Parathyroid adenoma (tissue), 2 donors: ENCODE measurements at regions not wholly inside any gene's neighbourhood (a gene's known extent, or its start where the extent isn't known, plus 50 kb on each side); places are given as distances from the start of the nearest gene placed in this dataset.

ENCODE experiments used
- H2AFZ ChIP-seq: fragments of 300-600 bp; sonication (generic); one replicate; pipeline ENCODE4 v1.7.0; 2017; ENCODE audit warnings: antibody characterized with exemption, mild to moderate bottlenecking
- H3K27ac ChIP-seq: fragments of 300-600 bp; sonication (generic); one replicate; pipeline ENCODE4 v1.7.0; 2017
- H3K27me3 ChIP-seq: fragments of 300-600 bp; sonication (generic); one replicate; pipeline ENCODE4 v1.7.0; 2017; ENCODE audit warnings: low read length; ENCODE audit not compliant: control insufficient read depth, insufficient read depth
- H3K36me3 ChIP-seq: fragments of 300-600 bp; sonication (generic); one replicate; pipeline ENCODE4 v1.7.0; 2017; ENCODE audit warnings: low read length; ENCODE audit not compliant: control insufficient read depth, insufficient read depth
- H3K4me1 ChIP-seq: fragments of 300-600 bp; sonication (generic); one replicate; pipeline ENCODE4 v1.7.0; 2017; ENCODE audit warnings: control low read depth
- H3K4me2 ChIP-seq: fragments of 300-600 bp; sonication (generic); one replicate; pipeline ENCODE4 v1.7.0; 2017; ENCODE audit warnings: low read length
- H3K4me3 ChIP-seq: fragments of 300-600 bp; sonication (generic); one replicate; pipeline ENCODE4 v1.7.0; 2017; ENCODE audit warnings: low read depth, low read length
- H3K79me2 ChIP-seq: fragments of 300-600 bp; sonication (generic); one replicate; pipeline ENCODE4 v1.7.0; 2017; ENCODE audit warnings: control low read depth
- H3K9ac ChIP-seq: fragments of 300-600 bp; sonication (generic); one replicate; pipeline ENCODE4 v1.7.0; 2017; ENCODE audit warnings: mild to moderate bottlenecking
- H3K9me3 ChIP-seq: fragments of 300-600 bp; sonication (generic); one replicate; pipeline ENCODE4 v1.7.0; 2017; ENCODE audit warnings: low read length; ENCODE audit not compliant: control insufficient read depth
- TF ChIP-seq, protein P1 (sequence below): fragments of 300-600 bp; sonication (generic); IDR thresholded peaks from one replicate; pipeline ENCODE4 v1.7.0; 2017; ENCODE audit warnings: antibody characterized with exemption, mild to moderate bottlenecking
- donor health status: primary hyperparathyroidism.

DNA sequence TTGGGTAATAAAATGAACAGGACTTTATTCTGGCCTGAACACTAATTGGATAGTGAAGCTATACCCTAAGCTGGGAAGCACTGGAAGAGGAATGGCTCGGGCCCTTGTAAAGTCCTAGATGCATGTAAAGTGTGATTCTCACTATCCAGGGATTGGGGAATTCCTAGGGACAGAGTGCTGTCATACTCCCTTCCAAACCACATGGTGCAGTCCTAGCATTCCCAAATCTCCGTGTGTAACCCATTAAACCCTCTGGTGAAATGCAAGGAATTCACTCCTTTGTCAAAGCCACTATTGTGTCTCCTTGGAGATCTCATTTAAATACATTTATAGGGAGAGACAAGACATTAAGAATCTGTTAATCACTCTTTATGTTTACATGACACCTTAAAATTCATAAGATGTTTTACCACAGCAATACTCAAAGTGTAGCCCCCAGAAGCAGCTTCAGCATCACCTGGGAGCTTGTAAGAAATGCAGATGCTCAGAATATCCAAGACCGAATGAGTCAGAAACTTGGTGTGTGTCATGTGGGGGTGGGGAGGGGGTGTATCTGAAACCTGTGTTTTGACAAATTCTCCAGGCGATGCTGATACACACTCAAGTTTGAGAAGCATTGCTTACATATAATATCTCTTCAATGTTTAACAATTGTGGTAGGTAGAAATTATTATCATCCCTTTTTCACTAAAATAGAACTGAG lies 121.8 kb upstream of the NPHP3 start:
- Histone ChIP-seq H3K4me2 (no peak overlapping the region), H3K27me3 (no peaks in the 10 kb centered on the region), H3K36me3 (no peaks in the 10 kb centered on the region), H2AFZ (no peak overlapping the region), H3K27ac (no peak overlapping the region), H3K79me2 (no peaks in the 10 kb centered on the region), H3K4me3 (no peak overlapping the region), H3K9me3 (no peaks in the 10 kb centered on the region), H3K4me1 (no peaks in the 10 kb centered on the region), H3K9ac (no peak overlapping the region)
- TF ChIP-seq, protein P1, sequence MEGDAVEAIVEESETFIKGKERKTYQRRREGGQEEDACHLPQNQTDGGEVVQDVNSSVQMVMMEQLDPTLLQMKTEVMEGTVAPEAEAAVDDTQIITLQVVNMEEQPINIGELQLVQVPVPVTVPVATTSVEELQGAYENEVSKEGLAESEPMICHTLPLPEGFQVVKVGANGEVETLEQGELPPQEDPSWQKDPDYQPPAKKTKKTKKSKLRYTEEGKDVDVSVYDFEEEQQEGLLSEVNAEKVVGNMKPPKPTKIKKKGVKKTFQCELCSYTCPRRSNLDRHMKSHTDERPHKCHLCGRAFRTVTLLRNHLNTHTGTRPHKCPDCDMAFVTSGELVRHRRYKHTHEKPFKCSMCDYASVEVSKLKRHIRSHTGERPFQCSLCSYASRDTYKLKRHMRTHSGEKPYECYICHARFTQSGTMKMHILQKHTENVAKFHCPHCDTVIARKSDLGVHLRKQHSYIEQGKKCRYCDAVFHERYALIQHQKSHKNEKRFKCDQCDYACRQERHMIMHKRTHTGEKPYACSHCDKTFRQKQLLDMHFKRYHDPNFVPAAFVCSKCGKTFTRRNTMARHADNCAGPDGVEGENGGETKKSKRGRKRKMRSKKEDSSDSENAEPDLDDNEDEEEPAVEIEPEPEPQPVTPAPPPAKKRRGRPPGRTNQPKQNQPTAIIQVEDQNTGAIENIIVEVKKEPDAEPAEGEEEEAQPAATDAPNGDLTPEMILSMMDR: no peak

DNA sequence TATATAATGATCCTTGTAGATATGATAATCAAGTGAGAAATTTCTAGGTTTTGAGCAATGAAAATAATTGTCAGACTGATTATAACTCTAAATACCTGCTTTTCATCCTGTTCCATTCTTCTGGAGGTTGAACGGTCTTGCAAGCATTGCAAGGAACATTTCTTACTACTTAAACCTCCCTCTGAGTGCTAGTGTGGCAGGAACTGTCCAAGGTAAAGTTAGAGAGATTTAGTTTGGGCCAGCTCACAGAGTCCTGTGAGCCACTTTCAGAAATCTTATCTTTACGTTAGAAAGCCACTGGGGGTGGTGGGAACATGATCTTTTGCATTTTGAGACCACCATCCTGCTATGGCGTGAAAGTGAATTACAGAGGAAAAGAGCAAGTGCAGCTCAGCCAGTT lies 121.1 kb upstream of the NPHP3 start:
- Histone ChIP-seq H3K36me3 (no peaks in the 10 kb centered on the region), H3K79me2 (no peaks in the 10 kb centered on the region), H3K27ac (no peak overlapping the region), H3K4me1 (no peaks in the 10 kb centered on the region), H2AFZ (no peak overlapping the region), H3K4me2 (no peak overlapping the region), H3K9me3 (no peaks in the 10 kb centered on the region), H3K9ac (no peak overlapping the region), H3K4me3 (no peak overlapping the region), H3K27me3 (no peaks in the 10 kb centered on the region)
- TF ChIP-seq, protein P1: no peak

DNA sequence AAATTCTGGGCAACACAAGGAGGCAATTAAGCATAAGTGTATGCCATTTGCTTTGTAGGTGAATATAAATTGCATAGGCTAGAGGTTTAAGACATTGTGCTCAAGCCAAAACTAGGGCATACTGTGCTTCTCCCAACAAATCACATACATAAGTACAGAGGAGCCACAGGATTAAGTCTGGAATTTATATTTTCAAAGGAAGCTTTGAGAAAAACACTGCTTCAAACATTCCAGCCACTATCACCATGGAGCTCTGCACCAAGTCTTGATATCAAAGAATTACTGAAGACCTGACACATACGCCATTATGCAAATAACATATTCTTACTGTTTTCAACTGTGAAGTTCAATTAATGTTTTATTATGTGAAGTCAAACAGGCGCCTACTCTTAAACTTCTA lies 119.4 kb upstream of the NPHP3 start:
- Histone ChIP-seq H3K4me2 (no peak overlapping the region), H3K9me3 (no peaks in the 10 kb centered on the region), H2AFZ (peak overlapping the region; percentile 55), H3K36me3 (no peaks in the 10 kb centered on the region), H3K4me3 (no peak overlapping the region), H3K4me1 (no peaks in the 10 kb centered on the region), H3K9ac (no peak overlapping the region), H3K79me2 (no peaks in the 10 kb centered on the region), H3K27me3 (no peaks in the 10 kb centered on the region), H3K27ac (peak overlapping the region; percentile 39)
- TF ChIP-seq, protein P1: no peak

DNA sequence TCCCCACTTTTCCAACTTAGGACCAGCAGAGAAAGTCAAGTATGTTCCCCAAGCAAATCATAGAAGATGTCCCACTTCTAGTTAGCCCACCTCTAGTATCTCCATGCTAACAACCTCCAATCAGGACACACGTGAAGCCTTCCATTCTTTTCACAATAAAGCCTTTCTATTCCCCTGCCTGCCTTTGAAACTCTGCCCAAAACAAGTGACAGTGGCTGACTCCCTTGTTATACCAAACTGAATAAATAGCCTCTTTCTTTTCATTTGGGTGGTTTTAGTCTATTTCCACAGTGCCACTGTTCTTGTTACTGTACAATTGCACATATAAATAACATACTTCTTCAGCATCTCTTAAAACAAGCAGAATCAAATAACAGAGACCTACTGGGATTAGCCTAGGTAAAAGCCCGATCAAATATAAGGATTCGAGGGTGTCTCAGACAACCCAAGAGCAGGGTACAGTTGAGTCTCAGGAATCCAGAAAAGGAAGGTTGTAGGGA lies 118.0 kb upstream of the NPHP3 start:
- Histone ChIP-seq H2AFZ (no peak overlapping the region), H3K27ac (no peak overlapping the region), H3K4me1 (no peaks in the 10 kb centered on the region), H3K36me3 (no peaks in the 10 kb centered on the region), H3K79me2 (no peaks in the 10 kb centered on the region), H3K9ac (no peak overlapping the region), H3K4me3 (no peak overlapping the region), H3K4me2 (no peak overlapping the region), H3K9me3 (no peaks in the 10 kb centered on the region), H3K27me3 (no peaks in the 10 kb centered on the region)
- TF ChIP-seq, protein P1: no peak

DNA sequence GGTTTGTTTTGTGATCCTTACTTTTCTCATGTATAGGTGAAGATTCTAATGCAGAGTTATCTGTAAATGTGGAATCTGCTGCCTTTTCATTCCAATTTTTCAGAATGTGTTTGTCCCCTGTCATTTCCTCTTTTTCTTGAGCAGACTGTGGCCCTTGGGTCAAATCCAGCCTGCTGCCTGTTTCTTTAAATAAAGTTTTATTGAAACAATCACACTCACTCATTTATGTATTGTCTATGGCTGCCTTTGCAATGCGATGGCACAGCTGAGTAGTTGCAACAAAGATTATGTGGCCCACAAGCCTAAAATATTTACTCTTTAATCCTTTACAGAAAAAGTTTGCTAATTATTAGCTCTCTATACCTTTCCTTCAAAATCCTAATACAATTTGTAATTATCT lies 116.3 kb upstream of the NPHP3 start:
- Histone ChIP-seq H2AFZ (no peak overlapping the region), H3K4me1 (no peaks in the 10 kb centered on the region), H3K9me3 (no peaks in the 10 kb centered on the region), H3K9ac (no peak overlapping the region), H3K4me2 (no peak overlapping the region), H3K79me2 (no peaks in the 10 kb centered on the region), H3K36me3 (no peaks in the 10 kb centered on the region), H3K27ac (no peak overlapping the region), H3K27me3 (no peaks in the 10 kb centered on the region), H3K4me3 (no peak overlapping the region)
- TF ChIP-seq, protein P1: no peak
